GM23338 (cell line): ENCODE measurements at regions not wholly inside any gene's neighbourhood (a gene's known extent, or its start where the extent isn't known, plus 50 kb on each side); places are given as distances from the start of the nearest gene placed in this dataset.
A peak's percentile ranks its signal among the peaks of the same experiment; 100 is the strongest.

Source experiments
- CREB1 ChIP-seq: fragments of 250-450 bp; sonication (Bioruptor Pico); IDR thresholded peaks from 2 replicates; pipeline ENCODE4 v1.5.0; 2020; ENCODE audit warnings: low read depth, mild to moderate bottlenecking, moderate library complexity
- EZH2 ChIP-seq: fragments of 200-600 bp; sonication (generic); IDR thresholded peaks from one replicate; pipeline ENCODE4 v1.8.0; 2017; ENCODE audit warnings: antibody characterized with exemption, mild to moderate bottlenecking, low read depth; ENCODE audit not compliant: unreplicated experiment
- EZH2phosphoT487 ChIP-seq: fragments of 200-600 bp; sonication (generic); IDR thresholded peaks from one replicate; pipeline ENCODE4 v1.8.1; 2018; ENCODE audit warnings: antibody characterized with exemption; ENCODE audit not compliant: unreplicated experiment
- JUNB ChIP-seq: IDR thresholded peaks from one replicate; pipeline ENCODE4 v1.6.1; 2016; ENCODE audit warnings: antibody characterized with exemption; ENCODE audit not compliant: unreplicated experiment
- POLR2AphosphoS5 ChIP-seq: IDR thresholded peaks from 2 replicates; pipeline ENCODE4 v1.6.1; 2016; ENCODE audit warnings: antibody characterized with exemption, low read depth
- STAT1 ChIP-seq: IDR thresholded peaks from one replicate; pipeline ENCODE4 v1.6.1; 2016; ENCODE audit warnings: antibody characterized with exemption; ENCODE audit not compliant: unreplicated experiment
- ZNF331 ChIP-seq: fragments of 250-450 bp; sonication (Bioruptor Pico); IDR thresholded peaks from 2 replicates; pipeline ENCODE4 v1.5.0; 2020; ENCODE audit warnings: low read depth, mild to moderate bottlenecking, moderate library complexity
- TF ChIP-seq, protein P1 (sequence below), 2 experiments: fragments of 200-600 bp in 1 of 2; sonication (generic) in 1 of 2; conservative IDR thresholded peaks; 2 replicates each; pipeline versions ENCODE4 v1.5.1 to v1.6.1; 2016 to 2017; ENCODE audit warnings: antibody characterized with exemption in 2 of 2, low read depth in 2 of 2, mild to moderate bottlenecking in 2 of 2, moderate library complexity in 1 of 2
- TF ChIP-seq, protein P2 (sequence below): IDR thresholded peaks from one replicate; pipeline ENCODE4 v1.6.1; 2018; ENCODE audit warnings: antibody characterized with exemption; ENCODE audit not compliant: unreplicated experiment

DNA sequence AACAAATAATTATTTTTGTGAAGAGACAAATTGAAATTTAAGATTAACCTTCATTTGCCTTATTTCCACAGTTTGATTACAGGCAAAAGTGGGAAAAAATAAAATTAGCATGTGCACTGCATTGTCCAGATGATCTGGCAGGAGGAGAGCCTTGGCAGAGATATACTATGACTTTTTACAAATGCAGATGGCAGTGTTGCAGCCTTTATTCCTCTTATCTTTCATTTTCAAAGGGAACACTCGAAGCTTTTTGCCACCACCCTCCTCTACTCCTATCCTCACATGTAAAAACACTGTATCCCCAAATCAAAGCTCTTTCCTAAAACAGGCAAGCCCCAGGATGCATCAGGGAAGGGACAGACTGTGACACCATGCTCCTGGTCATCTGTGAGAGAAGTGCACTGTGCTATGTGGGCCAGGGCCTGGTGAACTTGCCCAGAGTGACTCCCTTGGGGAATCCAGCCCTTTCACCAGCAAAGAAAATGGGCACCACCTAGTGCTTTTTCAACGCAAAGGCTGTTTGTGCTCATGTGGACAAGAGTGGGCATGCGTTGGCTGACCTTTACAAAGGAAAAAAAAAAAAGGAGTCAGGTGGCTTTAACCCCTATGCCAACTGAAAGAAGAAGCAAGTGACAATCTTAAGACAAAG lies 74.7 kb upstream of the ETAA1 start:
- TF ChIP-seq ZNF331 (CRISPR knock-in tag) (no peak), EZH2 (no peak), POLR2AphosphoS5 (no peak), JUNB (no peak), CREB1 (CRISPR knock-in tag) (no peak), EZH2phosphoT487 (no peak), STAT1 (no peak)
- TF ChIP-seq, protein P1, sequence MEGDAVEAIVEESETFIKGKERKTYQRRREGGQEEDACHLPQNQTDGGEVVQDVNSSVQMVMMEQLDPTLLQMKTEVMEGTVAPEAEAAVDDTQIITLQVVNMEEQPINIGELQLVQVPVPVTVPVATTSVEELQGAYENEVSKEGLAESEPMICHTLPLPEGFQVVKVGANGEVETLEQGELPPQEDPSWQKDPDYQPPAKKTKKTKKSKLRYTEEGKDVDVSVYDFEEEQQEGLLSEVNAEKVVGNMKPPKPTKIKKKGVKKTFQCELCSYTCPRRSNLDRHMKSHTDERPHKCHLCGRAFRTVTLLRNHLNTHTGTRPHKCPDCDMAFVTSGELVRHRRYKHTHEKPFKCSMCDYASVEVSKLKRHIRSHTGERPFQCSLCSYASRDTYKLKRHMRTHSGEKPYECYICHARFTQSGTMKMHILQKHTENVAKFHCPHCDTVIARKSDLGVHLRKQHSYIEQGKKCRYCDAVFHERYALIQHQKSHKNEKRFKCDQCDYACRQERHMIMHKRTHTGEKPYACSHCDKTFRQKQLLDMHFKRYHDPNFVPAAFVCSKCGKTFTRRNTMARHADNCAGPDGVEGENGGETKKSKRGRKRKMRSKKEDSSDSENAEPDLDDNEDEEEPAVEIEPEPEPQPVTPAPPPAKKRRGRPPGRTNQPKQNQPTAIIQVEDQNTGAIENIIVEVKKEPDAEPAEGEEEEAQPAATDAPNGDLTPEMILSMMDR (conservative IDR thresholded peaks at IDR 0.05; ENCODE audit: low read depth in 2 of 2) = peak; percentile 56 to 80
- TF ChIP-seq, protein P2, sequence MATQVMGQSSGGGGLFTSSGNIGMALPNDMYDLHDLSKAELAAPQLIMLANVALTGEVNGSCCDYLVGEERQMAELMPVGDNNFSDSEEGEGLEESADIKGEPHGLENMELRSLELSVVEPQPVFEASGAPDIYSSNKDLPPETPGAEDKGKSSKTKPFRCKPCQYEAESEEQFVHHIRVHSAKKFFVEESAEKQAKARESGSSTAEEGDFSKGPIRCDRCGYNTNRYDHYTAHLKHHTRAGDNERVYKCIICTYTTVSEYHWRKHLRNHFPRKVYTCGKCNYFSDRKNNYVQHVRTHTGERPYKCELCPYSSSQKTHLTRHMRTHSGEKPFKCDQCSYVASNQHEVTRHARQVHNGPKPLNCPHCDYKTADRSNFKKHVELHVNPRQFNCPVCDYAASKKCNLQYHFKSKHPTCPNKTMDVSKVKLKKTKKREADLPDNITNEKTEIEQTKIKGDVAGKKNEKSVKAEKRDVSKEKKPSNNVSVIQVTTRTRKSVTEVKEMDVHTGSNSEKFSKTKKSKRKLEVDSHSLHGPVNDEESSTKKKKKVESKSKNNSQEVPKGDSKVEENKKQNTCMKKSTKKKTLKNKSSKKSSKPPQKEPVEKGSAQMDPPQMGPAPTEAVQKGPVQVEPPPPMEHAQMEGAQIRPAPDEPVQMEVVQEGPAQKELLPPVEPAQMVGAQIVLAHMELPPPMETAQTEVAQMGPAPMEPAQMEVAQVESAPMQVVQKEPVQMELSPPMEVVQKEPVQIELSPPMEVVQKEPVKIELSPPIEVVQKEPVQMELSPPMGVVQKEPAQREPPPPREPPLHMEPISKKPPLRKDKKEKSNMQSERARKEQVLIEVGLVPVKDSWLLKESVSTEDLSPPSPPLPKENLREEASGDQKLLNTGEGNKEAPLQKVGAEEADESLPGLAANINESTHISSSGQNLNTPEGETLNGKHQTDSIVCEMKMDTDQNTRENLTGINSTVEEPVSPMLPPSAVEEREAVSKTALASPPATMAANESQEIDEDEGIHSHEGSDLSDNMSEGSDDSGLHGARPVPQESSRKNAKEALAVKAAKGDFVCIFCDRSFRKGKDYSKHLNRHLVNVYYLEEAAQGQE = no peak
